ENCODE measurements at regions not wholly inside any gene's neighbourhood (a gene's known extent, or its start where the extent isn't known, plus 50 kb on each side); places are given as distances from the start of the nearest gene placed in this dataset.

- Histone ChIP-seq H3K4me3 (replicated peaks; ENCODE audit: low read depth, low read length) (no peak overlapping the region), H3K27me3 (replicated peaks; ENCODE audit: control insufficient read depth, insufficient read depth, low read length) (no peaks in the 10 kb centered on the region), H3K36me3 (ENCODE audit: control insufficient read depth, insufficient read depth, low read length) (no peaks in the 10 kb centered on the region)
- DNase-seq (ENCODE audit: extremely low read depth, insufficient read length): no peak
- TF ChIP-seq, protein P1, sequence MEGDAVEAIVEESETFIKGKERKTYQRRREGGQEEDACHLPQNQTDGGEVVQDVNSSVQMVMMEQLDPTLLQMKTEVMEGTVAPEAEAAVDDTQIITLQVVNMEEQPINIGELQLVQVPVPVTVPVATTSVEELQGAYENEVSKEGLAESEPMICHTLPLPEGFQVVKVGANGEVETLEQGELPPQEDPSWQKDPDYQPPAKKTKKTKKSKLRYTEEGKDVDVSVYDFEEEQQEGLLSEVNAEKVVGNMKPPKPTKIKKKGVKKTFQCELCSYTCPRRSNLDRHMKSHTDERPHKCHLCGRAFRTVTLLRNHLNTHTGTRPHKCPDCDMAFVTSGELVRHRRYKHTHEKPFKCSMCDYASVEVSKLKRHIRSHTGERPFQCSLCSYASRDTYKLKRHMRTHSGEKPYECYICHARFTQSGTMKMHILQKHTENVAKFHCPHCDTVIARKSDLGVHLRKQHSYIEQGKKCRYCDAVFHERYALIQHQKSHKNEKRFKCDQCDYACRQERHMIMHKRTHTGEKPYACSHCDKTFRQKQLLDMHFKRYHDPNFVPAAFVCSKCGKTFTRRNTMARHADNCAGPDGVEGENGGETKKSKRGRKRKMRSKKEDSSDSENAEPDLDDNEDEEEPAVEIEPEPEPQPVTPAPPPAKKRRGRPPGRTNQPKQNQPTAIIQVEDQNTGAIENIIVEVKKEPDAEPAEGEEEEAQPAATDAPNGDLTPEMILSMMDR (IDR thresholded peaks at IDR 0.05; ENCODE audit: insufficient read depth, low read length, poor library complexity, severe bottlenecking): no peak
Observed at GRCh38 chr3:94522488-94522887, 459.6 kb downstream of the NSUN3 start.

DNA sequence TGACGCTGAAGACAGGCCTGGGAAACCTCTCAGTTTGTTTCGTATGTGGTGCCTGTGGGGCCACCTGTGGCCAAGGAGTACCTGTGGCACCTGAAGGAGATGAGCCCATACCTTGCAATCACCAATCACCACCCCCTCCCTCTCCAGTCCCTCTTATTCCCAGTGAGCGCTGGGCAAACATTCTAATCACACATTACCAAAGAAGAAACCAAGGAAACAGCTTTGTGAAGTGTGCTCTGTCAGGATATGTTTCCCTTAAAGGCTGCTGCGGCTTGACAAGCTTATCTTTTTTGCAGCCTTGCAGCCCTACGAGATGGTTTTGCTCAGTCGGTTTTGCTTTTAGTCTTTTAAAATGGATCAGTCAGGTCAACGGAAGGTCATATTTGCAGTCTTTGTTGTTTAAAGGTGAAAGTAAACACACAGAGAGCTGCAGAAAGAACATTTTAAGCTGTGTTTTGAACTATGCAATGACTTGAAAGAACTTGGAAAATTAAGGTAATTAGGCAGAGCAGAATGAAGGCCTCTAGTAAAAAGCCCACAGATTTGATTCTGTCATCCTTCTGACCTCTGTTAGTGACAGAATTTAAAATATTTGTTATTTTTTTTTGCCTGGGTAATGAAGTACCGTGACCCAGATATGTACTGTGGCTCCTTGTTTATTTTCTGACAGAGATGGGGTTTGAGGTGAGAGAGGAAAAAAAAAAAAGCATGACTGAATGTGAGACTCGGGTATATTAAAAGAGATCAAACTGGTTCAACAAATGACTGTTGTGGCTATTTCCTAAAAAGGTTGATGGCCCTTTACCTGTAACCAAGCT lies 461.4 kb downstream of the NSUN3 start:
- TF ChIP-seq, protein P1 (IDR thresholded peaks at IDR 0.05; ENCODE audit: insufficient read depth, low read length, poor library complexity, severe bottlenecking): no peak
- no peak for DNase-seq (ENCODE audit: extremely low read depth, insufficient read length)
- no peaks in the 10 kb centered on the region for H3K27me3 ChIP-seq (replicated peaks; ENCODE audit: control insufficient read depth, insufficient read depth, low read length)
- H3K4me3 ChIP-seq (replicated peaks; ENCODE audit: low read depth, low read length): no peak overlapping the region
- H3K36me3 ChIP-seq (ENCODE audit: control insufficient read depth, insufficient read depth, low read length): no peaks in the 10 kb centered on the region

DNA sequence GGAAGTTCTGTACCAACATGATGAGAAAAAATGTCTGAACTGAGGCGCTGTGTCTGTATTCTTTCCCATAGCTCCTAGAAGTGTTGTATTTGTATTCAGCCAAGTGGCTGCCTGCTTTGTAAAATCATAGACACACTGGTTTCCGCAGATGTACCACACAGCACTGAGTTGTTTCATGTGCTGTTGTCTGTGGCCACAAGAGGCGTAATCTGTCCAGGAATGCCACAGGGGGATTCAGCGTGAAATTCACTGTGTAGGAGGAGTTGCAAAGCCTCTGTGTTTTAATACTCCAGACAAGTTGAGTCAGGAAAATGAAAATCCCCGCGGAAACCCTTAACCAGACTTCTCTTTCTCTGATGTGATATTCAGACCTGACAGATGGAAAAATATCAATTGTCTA lies 462.2 kb downstream of the NSUN3 start:
- TF ChIP-seq, protein P1 (IDR thresholded peaks at IDR 0.05; ENCODE audit: insufficient read depth, low read length, poor library complexity, severe bottlenecking): no peak
- no peak overlapping the region for H3K4me3 ChIP-seq (replicated peaks; ENCODE audit: low read depth, low read length)
- no peak for DNase-seq (ENCODE audit: extremely low read depth, insufficient read length)

DNA sequence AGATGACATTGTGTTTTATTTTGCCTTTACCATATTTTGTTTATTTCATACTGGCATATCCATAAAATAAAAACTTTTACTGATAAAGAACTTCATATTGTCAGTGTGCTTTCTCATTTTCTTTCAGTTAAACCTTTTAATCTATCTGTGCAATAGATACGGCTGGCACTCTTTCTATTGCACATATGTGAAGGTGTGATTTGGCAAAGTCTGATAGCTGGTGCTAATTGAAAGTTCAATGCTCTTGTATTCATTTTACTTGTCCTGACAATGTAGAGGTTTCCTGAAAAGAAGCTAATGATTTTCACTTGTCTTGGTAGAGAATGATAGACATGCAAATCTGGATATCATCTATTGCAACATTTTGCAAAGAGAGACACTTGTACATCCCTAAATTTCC lies 467.0 kb downstream of the NSUN3 start:
- Histone ChIP-seq H3K4me3 (replicated peaks; ENCODE audit: low read depth, low read length) (no peak overlapping the region), H3K27me3 (replicated peaks; ENCODE audit: control insufficient read depth, insufficient read depth, low read length) (no peaks in the 10 kb centered on the region), H3K36me3 (ENCODE audit: control insufficient read depth, insufficient read depth, low read length) (no peaks in the 10 kb centered on the region)
- DNase-seq (ENCODE audit: extremely low read depth, insufficient read length): no peak
- TF ChIP-seq, protein P1 (IDR thresholded peaks at IDR 0.05; ENCODE audit: insufficient read depth, low read length, poor library complexity, severe bottlenecking): no peak

More for the DNA sequence above, 462.2 kb downstream of the NSUN3 start:
- Histone ChIP-seq H3K36me3 (ENCODE audit: control insufficient read depth, insufficient read depth, low read length) (no peaks in the 10 kb centered on the region), H3K27me3 (replicated peaks; ENCODE audit: control insufficient read depth, insufficient read depth, low read length) (no peaks in the 10 kb centered on the region)

- TF ChIP-seq, protein P1 (IDR thresholded peaks at IDR 0.05; ENCODE audit: insufficient read depth, low read length, poor library complexity, severe bottlenecking): no peak
- no peaks in the 10 kb centered on the region for H3K27me3 ChIP-seq (replicated peaks; ENCODE audit: control insufficient read depth, insufficient read depth, low read length)
- no peaks in the 10 kb centered on the region for H3K36me3 ChIP-seq (ENCODE audit: control insufficient read depth, insufficient read depth, low read length)
- no peak overlapping the region for H3K4me3 ChIP-seq (replicated peaks; ENCODE audit: low read depth, low read length)
- no peak for DNase-seq (ENCODE audit: extremely low read depth, insufficient read length)
Observed at GRCh38 chr3:94532951-94533350, 470.1 kb downstream of the NSUN3 start.
